NCI-H446 treated with DMSO at 0.1 percent for 48 hours (cell line): ENCODE measurements at regions not wholly inside any gene's neighbourhood (a gene's known extent, or its start where the extent isn't known, plus 50 kb on each side); places are given as distances from the start of the nearest gene placed in this dataset.

Experiments
- DNase-seq: peaks from one replicate; lab custom pipeline; 2025; lab: John Stamatoyannopoulos, UW

GRCh38 chr20:6560978-6561377 lies 206.5 kb upstream of the BMP2 start:
- no peak for DNase-seq

GRCh38 chr20:6559791-6560190 lies 207.7 kb upstream of the BMP2 start:
- no peak for DNase-seq

GRCh38 chr20:6558341-6558740 lies 209.1 kb upstream of the BMP2 start:
- no peak for DNase-seq

GRCh38 chr20:6533761-6534479 lies 233.6 kb upstream of the BMP2 start:
- DNase-seq: no peak

GRCh38 chr20:6533351-6533750 lies 234.1 kb upstream of the BMP2 start:
- no peak for DNase-seq

- DNase-seq: no peak
These were observed 236.6 kb upstream of the BMP2 start for GRCh38 chr20:6530779-6531315.

GRCh38 chr20:6530254-6530653 lies 237.2 kb upstream of the BMP2 start:
- DNase-seq: no peak

GRCh38 chr20:6525447-6526303 lies 241.8 kb upstream of the BMP2 start:
- no peak for DNase-seq

GRCh38 chr20:6524305-6524704 lies 243.2 kb upstream of the BMP2 start:
- DNase-seq: no peak

- DNase-seq: no peak
These were observed 247.9 kb upstream of the BMP2 start for GRCh38 chr20:6519556-6519955.

GRCh38 chr20:6515261-6515660 lies 252.2 kb upstream of the BMP2 start:
- no peak for DNase-seq

- DNase-seq: no peak
These were observed 253.9 kb upstream of the BMP2 start for GRCh38 chr20:6513599-6513998.

- DNase-seq: no peak
These were observed 258.1 kb upstream of the BMP2 start for GRCh38 chr20:6509374-6509773.

GRCh38 chr20:6506906-6507305 lies 260.6 kb upstream of the BMP2 start:
- no peak for DNase-seq

- no peak for DNase-seq
These were observed 262.7 kb upstream of the BMP2 start for GRCh38 chr20:6504826-6505225.

- no peak for DNase-seq
These were observed 263.3 kb upstream of the BMP2 start for GRCh38 chr20:6504179-6504578.

- no peak for DNase-seq
These were observed 264.5 kb upstream of the BMP2 start for GRCh38 chr20:6502999-6503398.

- DNase-seq: no peak
These were observed 265.3 kb upstream of the BMP2 start for GRCh38 chr20:6502219-6502618.

GRCh38 chr20:6501061-6501460 lies 266.4 kb upstream of the BMP2 start:
- DNase-seq: no peak

- DNase-seq: no peak
These were observed 267.9 kb upstream of the BMP2 start for GRCh38 chr20:6499566-6499965.

- no peak for DNase-seq
These were observed 270.6 kb upstream of the BMP2 start for GRCh38 chr20:6496874-6497273.

- no peak for DNase-seq
These were observed 271.6 kb upstream of the BMP2 start for GRCh38 chr20:6495907-6496306.
